Adrenal gland (tissue), 5 donors: ENCODE measurements at regions not wholly inside any gene's neighbourhood (a gene's known extent, or its start where the extent isn't known, plus 50 kb on each side); places are given as distances from the start of the nearest gene placed in this dataset.

ENCODE experiments used
- POLR2A ChIP-seq, 2 donors: fragments of 450-650 bp; IDR thresholded peaks; one replicate each; pipeline ENCODE4 v1.6.1; 2017; ENCODE audit warnings: antibody characterized with exemption in 2 of 2, mild to moderate bottlenecking in 2 of 2, moderate library complexity in 1 of 2
- TF ChIP-seq, protein P1 (sequence below), 6 experiments: fragments of 450-650 bp in 4 of 6; fragments of 200-600 bp in 2 of 6; sonication (generic) in 1 of 6; IDR thresholded peaks; 1 replicate in 5 of 6; 2 replicates in 1 of 6; pipeline versions ENCODE4 v1.5.1 to v1.8.0; 2016 to 2021; ENCODE audit warnings: antibody characterized with exemption in 6 of 6, mild to moderate bottlenecking in 2 of 6, moderate library complexity in 1 of 6
- donor health status: DM: no; HTN: no; CAD: no.

DNA sequence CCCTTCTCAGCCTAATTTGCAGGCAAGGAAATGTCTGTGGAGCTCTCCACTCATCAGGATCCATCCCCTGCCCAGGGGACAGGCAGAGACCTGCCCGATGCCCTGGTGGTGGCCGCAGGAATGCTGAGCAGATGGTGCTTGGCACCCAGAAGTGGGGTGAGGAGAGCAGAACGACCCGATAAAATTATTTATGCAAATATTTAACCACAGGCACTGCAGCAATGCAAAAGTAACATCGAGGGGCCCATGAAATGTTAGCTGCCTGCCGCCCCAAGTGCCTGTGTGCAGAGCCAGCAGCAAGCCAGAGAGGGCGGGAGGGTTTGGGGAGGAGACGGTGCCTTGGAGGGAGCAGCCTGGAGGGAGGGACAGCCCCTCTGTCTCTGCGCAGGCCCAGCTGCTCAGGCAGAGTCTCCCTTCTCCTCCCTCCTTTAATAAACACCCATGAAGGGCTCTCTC is 205.5 kb downstream of the CTTN start:
- TF ChIP-seq, protein P1, sequence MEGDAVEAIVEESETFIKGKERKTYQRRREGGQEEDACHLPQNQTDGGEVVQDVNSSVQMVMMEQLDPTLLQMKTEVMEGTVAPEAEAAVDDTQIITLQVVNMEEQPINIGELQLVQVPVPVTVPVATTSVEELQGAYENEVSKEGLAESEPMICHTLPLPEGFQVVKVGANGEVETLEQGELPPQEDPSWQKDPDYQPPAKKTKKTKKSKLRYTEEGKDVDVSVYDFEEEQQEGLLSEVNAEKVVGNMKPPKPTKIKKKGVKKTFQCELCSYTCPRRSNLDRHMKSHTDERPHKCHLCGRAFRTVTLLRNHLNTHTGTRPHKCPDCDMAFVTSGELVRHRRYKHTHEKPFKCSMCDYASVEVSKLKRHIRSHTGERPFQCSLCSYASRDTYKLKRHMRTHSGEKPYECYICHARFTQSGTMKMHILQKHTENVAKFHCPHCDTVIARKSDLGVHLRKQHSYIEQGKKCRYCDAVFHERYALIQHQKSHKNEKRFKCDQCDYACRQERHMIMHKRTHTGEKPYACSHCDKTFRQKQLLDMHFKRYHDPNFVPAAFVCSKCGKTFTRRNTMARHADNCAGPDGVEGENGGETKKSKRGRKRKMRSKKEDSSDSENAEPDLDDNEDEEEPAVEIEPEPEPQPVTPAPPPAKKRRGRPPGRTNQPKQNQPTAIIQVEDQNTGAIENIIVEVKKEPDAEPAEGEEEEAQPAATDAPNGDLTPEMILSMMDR (IDR thresholded peaks at IDR 0.05): no peak
- TF ChIP-seq POLR2A (IDR thresholded peaks at IDR 0.05): no peak
